ENCODE measurements at regions not wholly inside any gene's neighbourhood (a gene's known extent, or its start where the extent isn't known, plus 50 kb on each side); places are given as distances from the start of the nearest gene placed in this dataset.
"Not testable (repeated sequence)": the region's sequence is repeated elsewhere in the genome, so short reads cannot be mapped to it uniquely, and the experiment has no call there.

- DNase-seq, result no peak
- intact Hi-C loops (cut with DNase I), result no loop called here
Observed at GRCh38 chr1:102821707-102822106, 286.6 kb downstream of the COL11A1 start.

GRCh38 chr1:102800406-102800805 lies 307.9 kb downstream of the COL11A1 start:
- intact Hi-C loops (cut with DNase I), result no loop called here
- no peak for DNase-seq

GRCh38 chr1:102799496-102799895 lies 308.8 kb downstream of the COL11A1 start:
- intact Hi-C loops (cut with DNase I), result no loop called here
- no peak for DNase-seq

DNA sequence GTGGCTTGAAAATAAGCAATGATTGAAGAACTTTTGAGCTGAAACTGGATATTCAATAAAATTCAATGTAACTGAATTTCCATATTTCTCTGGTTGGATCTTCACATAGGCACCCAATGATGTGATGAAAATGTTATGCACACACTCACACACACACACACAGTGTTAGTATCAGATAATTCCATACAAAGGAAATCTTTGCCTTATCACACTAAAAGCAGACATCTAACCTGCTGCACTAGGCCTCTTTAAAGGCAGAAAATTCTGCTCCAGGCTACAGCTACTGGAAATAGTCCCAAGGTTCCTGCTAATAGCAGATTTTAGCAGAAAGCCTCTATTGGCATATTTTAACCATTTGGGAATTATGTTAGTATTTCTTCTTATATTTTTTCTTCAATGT lies 309.6 kb downstream of the COL11A1 start:
- intact Hi-C loops (cut with DNase I), result no loop called here
- no peak for DNase-seq

DNA sequence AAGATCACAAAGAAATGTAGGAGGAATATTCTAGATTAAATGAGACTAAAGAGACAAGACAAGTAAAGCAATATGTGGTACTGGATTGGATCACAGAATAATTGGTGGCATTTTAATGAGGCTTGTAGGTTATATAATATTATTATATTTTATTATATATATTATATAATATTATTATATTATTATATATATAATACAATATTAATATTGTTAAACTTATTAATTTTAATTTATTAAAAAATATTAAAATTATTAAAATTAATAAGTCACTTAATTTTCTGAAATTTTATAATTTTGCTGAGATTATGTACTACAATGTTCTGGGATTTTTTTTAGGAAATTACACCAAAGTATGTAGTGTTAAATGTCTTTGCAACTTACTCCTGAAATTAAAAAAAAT lies 311.9 kb downstream of the COL11A1 start:
- intact Hi-C loops (cut with DNase I), result no loop called here
- no peak for DNase-seq

DNA sequence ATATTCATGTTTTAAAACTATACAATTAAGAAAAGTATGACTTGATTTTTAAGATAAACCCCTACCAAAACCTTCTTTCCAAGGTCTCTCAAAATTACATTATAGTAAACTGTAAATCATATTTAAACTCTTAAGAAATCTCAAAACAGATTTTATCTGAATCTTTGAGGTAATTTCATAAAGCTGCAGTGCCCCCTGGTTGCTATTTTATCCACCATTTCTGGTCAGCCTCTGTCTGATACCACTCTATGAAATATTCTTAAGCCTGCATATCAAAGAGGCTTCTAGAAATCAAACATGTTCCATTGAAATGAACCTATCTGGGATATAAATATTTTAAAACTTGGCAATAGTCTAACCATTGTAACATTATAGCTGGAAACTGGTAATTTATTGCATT lies 317.3 kb downstream of the COL11A1 start:
- DNase-seq, result no peak
- intact Hi-C loops (cut with DNase I), result no loop called here

- intact Hi-C loops (cut with DNase I); DNase-seq: not testable (repeated sequence)
Observed at GRCh38 chr1:102789951-102790350, 318.4 kb downstream of the COL11A1 start.

DNA sequence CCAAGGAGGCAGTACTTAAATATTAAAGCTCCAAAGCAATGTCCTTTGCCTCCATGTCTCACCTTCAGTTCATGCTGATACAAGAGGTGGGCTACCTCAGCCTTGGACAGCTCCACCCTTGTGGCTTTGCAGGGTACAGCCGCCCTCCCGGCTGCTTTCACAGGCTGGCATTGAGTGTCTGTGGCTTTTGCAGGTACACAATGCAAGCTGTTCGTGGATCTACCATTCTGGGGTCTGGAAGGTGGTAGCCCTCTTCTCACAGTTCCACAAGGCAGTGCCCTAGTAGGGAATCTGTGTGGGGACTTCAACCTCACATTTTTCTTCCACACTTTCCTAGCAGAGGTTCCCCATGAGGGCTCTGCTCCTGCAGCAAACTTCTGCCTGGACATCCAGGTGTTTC lies 324.8 kb downstream of the COL11A1 start:
- DNase-seq, result no peak
- intact Hi-C loops (cut with DNase I), result no loop called here

- intact Hi-C loops (cut with DNase I), result no loop called here
- DNase-seq, result no peak
Observed at GRCh38 chr1:102782144-102782543, 326.2 kb downstream of the COL11A1 start.

GRCh38 chr1:102776071-102776470 lies 332.3 kb downstream of the COL11A1 start:
- intact Hi-C loops (cut with DNase I), result no loop called here
- no peak for DNase-seq

GRCh38 chr1:102772831-102773230 lies 335.5 kb downstream of the COL11A1 start:
- intact Hi-C loops (cut with DNase I), result no loop called here
- no peak for DNase-seq

GRCh38 chr1:102758418-102758817 lies 349.9 kb downstream of the COL11A1 start:
- DNase-seq, result no peak
- intact Hi-C loops (cut with DNase I), result no loop called here

- DNase-seq, result no peak
- intact Hi-C loops (cut with DNase I), result no loop called here
Observed at GRCh38 chr1:102757363-102757762, 351.0 kb downstream of the COL11A1 start.

- intact Hi-C loops (cut with DNase I), result no loop called here
- DNase-seq, result no peak
Observed at GRCh38 chr1:102751111-102751510, 357.2 kb downstream of the COL11A1 start.

DNA sequence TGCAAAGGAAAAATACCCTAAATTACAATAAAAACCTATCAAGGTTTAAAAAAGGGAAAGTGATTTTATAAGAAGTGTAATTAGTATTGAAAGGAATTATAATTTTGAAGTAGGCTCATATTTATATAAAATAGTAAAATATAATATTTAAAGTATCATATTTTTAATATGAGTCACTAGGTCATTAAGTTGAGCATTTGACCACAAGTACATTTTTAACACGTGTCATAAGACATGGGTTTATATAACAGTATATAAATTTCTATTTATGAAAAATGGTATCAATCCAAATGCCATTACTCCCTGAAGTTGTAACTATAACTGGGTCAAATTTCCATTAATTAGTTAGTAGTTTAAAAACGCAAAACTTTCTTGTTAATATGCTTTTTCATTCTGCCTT lies 365.9 kb downstream of the COL11A1 start:
- intact Hi-C loops (cut with DNase I), result no loop called here
- no peak for DNase-seq

GRCh38 chr1:102733491-102734236 lies 374.7 kb downstream of the COL11A1 start:
- intact Hi-C loops (cut with DNase I), result no loop called here
- no peak for DNase-seq

DNA sequence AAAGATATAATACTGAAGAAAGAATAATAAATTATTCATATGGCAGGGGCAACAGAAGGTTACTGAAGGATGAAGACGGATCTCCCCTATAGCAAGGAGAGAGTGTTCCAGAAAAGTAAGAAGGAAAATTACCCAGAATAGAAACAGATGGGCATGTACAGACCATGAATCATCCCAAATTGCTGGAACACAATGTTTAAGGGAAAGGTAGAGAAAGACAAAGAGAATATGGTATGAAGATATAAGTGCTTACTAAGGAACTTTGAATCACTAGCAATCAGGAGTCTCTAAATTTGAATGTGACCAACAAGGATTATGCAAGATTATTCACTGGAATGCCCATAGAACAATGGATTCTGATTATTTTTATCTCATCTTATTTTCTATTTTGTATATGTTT lies 375.4 kb downstream of the COL11A1 start:
- DNase-seq, result no peak
- intact Hi-C loops (cut with DNase I), result no loop called here

GRCh38 chr1:102726417-102726816 lies 381.9 kb downstream of the COL11A1 start:
- DNase-seq, result no peak
- intact Hi-C loops (cut with DNase I), result no loop called here

- intact Hi-C loops (cut with DNase I), result no loop called here
Observed at GRCh38 chr1:102724741-102725140, 383.6 kb downstream of the COL11A1 start.

GRCh38 chr1:102715150-102715549 lies 393.2 kb downstream of the COL11A1 start:
- intact Hi-C loops (cut with DNase I), result no loop called here
- no peak for DNase-seq

More at GRCh38 chr1:102724741-102725140, 383.6 kb downstream of the COL11A1 start:
- DNase-seq, result no peak

GRCh38 chr1:102699524-102699923 lies 408.8 kb downstream of the COL11A1 start:
- DNase-seq, result no peak
- intact Hi-C loops (cut with DNase I), result no loop called here

- DNase-seq, result no peak
- intact Hi-C loops (cut with DNase I), result no loop called here
Observed at GRCh38 chr1:102693345-102693744, 415.0 kb downstream of the COL11A1 start.

Data from head of caudate nucleus (tissue), 42 donors.